AG09319 (cell line): ENCODE measurements at regions not wholly inside any gene's neighbourhood (a gene's known extent, or its start where the extent isn't known, plus 50 kb on each side); places are given as distances from the start of the nearest gene placed in this dataset.

Experiments
- DNase-seq: peaks from one replicate; pipeline ENCODE4 v3.0.0-alpha.2; 2010; ENCODE audit warnings: low read depth; ENCODE audit errors: extremely low read depth
- CTCF ChIP-seq: IDR thresholded peaks from 2 replicates; pipeline ENCODE4 v1.5.1; 2011; ENCODE audit warnings: low read depth, mild to moderate bottlenecking, inconsistent platforms, low read length, moderate library complexity

DNA sequence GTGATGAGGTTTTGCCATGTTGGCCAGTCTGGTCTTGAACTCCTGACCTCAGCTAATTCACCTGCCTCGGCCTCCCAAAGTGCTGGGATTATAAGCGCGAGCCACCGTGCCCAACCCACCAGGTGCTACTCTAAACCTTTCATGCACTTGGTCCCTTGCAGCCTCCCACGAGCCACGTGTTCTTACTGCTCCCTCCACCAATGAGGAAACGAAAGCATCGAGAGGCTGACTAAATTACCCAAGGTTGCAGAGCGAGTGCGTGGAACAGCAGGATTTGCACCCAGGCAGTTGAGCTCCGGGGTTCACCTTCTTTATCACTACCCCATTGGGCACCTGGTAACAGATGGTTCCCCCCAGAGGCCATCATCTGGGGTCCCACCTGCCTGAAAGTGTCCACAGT lies 208.3 kb downstream of the LY86 start:
- DNase-seq, result no peak
- no peak for TF ChIP-seq CTCF

DNA sequence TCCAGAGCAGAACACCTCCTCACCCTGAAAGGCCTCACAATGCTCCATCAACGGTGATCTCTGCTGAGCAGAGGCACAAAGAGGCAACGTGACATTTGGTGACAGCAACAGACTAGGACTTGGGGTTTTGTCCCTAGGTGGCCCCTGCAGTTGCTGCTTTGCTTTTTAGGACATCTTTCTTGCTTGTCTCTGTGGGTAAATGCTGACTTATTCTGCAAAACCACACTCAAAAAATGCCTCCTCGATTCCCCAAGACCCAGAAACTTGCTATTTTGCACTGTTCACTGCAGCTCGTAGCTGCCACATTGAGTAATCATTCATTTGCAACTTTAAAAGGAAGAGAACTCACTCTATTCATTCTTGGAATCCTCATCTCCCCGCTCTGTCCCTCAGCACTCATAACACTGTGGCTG lies 209.9 kb downstream of the LY86 start:
- no peak for DNase-seq
- no peak for TF ChIP-seq CTCF

DNA sequence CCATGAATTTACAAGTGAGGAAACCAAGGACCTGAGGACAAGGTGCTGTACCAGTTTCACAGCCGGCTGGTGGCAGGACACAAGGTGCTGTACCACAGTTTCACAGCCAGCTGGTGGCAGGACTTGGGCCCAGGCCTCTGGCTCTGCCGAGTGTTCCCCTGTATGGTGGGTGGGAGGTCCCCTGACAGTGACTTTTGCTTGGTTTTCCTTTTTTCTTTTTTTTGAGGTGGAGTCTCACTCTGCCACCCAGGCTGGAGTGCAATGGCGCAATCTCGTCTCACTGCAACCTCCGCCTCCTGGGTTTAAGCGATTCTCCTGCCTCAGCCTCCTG lies 212.4 kb downstream of the LY86 start:
- DNase-seq, result no peak

DNA sequence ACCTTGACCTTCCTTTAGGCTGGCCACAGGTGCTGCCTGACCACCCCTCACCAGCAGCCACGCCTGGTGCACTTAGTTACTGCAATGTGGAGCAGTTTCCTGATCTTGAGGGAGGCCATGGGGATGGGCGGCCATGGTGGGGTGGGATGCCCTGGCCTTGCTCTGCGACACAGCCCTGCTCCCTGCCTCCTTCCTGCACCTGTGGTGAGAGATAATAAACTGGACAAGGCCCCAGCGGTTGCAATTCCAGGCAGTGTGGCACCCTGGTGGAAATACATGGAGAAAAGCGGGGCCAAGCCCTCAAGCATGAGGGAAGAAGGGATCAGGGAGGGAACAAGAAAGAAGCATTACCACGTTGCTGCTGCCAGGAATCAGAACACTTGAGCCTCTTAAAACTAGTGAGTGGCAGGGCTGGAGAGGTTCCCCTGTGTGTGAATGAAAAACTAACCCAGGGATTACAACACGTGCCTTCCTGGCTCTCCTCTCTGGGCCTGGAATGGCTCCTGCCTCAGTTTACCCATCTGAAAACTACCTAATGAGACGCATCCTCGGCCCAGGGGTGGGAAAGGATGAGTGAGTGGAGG lies 213.2 kb downstream of the LY86 start:
- TF ChIP-seq CTCF, result no peak
- no peak for DNase-seq

More for the DNA sequence above, 212.4 kb downstream of the LY86 start:
- TF ChIP-seq CTCF, result no peak

DNA sequence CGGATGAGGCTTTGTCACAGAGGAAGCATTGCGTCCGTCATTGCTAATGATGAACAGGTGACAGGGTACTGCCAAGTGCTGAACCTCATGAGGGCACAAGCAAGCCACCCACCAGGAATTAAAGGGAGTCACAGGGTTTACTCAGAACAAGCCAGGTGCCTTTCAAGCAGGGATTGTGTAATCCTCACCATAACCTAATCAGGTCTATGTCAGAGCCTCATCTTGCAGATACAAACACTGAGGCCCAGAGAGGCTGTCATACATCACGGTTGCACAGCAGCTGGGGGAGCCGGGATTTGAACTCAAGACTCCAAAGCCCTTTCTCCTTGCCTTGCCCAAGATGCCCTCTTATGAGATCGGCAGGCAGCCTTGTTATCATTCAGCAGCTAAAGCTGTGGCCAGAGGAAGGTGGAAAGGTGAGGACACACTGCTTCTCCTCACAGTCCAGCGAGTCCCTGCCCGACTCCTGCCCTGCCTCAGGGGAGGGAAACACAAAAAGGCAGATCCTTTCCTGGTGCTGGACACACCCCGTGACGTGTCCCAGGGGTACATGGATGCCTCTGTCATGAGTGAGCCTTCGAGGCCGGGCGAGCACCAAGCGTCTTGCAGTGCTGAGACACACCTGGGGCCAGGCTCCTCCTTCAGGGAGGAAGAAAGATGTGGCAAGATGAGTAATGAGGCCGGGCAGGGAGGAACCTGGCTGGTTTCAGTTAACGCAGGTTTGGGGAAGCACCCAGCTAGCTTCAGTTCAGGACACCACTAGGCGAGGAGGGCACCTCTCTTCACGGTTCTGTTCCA lies 214.9 kb downstream of the LY86 start:
- DNase-seq, result no peak
- no peak for TF ChIP-seq CTCF

DNA sequence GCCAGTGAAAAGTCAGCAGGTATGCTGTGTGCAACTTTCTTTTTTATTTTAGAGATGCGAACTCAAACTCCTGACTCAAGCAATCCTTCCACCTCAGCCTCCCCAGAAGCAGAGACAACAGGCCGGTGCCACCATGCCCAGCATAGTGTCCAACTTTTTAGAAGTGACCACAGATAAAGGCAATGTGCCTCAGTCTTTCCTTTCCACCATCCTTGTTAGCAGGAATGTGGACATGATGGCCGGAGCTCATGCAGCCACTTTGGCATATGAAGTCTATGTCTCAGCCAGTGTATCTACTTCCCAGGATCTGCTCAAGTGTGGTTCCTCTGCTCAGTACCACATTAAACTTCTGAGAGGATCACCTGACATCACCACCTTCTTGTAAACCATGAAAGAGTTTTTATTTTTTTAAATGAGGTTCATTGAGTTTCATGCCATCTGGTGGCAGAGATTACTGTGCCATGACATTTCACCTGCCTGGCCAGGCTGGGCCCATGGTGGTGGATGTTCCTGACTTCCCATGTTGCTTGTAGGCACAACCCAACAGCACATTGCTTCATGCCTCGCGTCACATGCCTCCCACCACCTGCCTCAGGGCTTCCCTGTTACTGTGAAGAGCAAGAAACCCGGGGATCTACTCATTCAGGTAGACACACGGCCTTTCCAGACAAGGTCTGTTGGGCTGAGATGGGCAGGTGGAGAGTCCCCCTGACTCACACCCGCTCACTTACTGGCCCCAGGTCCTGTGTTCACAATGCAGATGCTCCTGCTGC lies 216.5 kb downstream of the LY86 start:
- no peak for TF ChIP-seq CTCF
- DNase-seq, result no peak
